Activated CD8-positive, alpha-beta memory T cell treated with anti-CD3 and anti-CD28 coated beads, Interleukin-2, amount 50 U/mL, for 1 hour (primary cell): ENCODE measurements at regions not wholly inside any gene's neighbourhood (a gene's known extent, or its start where the extent isn't known, plus 50 kb on each side); places are given as distances from the start of the nearest gene placed in this dataset.
"Not testable (repeated sequence)": the region's sequence is repeated elsewhere in the genome, so short reads cannot be mapped to it uniquely, and the experiment has no call there.

Source experiments
- DNase-seq: peaks from one replicate; pipeline ENCODE4 v3.0.0-alpha.2; 2020; ENCODE audit errors: extremely low read depth

- DNase-seq: not testable (repeated sequence)
Measured at GRCh38 chr13:52324831-52325230, 81.1 kb downstream of the THSD1 start.

- no peak for DNase-seq
Measured at GRCh38 chr13:52319876-52320275, 86.1 kb downstream of the THSD1 start.

- DNase-seq: not testable (repeated sequence)
Measured at GRCh38 chr13:52309833-52310232, 96.1 kb downstream of the THSD1 start.

GRCh38 chr13:52306336-52306735, 99.6 kb downstream of the THSD1 start:
- DNase-seq: not testable (repeated sequence)

DNA sequence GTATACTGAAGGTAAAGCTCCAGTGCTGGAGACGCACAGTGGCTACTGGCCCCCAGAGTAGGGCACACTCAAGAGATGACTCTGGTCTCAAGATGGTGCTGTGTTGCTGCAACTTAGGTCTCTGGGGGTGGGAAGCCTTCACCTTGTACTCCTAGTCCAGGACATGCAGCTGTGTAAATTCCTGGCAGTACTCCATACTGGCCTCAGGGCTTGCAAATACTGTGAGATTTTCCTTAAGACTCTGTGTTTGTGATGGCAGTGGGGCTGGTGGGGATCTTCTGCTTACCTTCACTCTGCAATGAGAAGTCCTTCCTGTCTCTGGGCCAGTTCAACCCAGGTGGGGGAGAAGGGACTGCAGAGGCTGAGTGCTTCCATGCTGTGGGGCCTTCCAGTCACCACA, 102.9 kb downstream of the THSD1 start:
- DNase-seq: not testable (repeated sequence)

- DNase-seq: not testable (repeated sequence)
Measured at GRCh38 chr13:52302688-52303087, 103.3 kb downstream of the THSD1 start.

GRCh38 chr13:52301810-52302400, 104.1 kb downstream of the THSD1 start:
- DNase-seq: not testable (repeated sequence)

DNA sequence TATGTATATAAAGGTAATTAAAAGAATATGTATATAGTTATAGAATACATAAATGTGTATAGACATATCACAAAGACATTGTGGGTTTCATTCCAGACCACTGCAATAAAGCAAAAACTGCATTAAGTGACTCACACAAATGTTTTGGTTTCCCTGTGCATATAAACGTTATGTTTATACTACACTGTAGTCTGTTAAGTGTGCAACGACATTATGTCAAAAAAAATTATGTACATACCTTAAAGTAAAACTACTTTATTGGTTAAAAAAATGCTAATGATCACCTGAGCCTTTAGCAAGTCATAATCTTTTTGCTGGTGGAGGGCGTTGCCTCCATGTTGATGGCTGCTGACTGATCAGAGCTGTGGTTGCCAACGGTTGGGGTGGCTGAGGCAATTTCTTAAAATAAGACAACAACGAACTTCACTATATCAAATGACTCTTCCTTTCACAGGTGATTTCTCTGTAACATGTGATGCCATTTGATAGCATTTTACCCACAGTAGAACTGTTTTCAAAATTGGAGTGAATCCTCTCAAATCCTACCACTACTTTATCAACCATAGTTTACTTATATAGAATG, 107.8 kb downstream of the THSD1 start:
- DNase-seq: not testable (repeated sequence)

DNA sequence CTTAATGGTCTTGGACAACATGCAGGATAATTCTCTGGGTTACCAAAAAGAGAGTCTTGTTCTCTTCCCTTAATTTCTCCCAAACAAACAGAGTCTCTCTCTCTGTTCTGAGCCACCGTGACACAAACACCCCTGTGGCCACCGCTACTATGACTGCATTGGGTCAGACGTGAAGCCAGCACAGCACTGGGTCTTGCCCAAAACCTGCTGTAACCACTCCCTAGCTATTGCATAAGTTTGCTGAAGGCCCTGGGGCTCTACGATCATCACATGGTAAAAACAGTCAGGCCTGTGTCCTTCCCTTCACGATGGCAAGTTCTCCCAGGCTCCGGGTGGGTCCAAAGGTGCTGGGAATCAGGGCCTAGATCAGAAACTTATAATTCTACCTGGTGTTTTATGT, 117.1 kb downstream of the THSD1 start:
- DNase-seq: not testable (repeated sequence)

- not testable (repeated sequence) for DNase-seq
Measured at GRCh38 chr13:52281387-52281786, 122.0 kb upstream of the NEK3 start.

GRCh38 chr13:52279408-52279807, 120.0 kb upstream of the NEK3 start:
- DNase-seq: not testable (repeated sequence)

DNA sequence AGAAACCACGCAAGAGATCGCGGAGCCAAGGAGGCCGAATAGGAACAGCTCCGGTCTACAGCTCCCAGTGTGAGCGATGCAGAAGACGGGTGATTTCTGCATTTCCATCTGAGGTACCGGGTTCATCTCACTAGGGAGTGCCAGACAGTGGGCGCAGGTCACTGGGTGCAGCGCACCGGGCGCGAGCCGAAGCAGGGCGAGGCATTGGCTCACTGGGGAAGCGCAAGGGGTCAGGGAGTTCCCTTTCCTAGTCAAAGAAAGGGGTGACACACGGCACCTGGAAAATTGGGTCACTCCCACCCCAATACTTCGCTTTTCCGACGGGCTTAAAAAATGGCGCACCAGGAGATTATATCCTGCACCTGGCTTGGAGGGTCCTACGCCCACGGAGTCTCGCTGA, 94.9 kb upstream of the NEK3 start:
- not testable (repeated sequence) for DNase-seq

DNA sequence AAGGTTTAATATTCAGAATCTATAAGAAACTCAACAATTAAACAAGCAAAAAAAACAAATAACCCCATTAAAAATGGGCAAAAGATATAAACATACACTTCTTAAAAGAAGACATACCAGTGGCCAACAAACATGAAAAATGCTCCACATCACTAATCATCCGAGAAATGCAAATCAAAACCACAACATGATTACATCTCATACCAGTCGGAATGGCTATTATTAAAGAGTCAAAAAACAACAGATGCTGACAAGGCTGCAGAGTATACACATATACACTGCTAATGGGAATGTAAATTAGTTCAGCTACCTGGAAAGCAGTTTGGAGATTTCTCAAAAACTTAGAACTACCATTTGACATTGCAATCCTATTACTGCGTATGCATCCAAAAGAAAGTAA, 81.4 kb upstream of the NEK3 start:
- DNase-seq: not testable (repeated sequence)

DNA sequence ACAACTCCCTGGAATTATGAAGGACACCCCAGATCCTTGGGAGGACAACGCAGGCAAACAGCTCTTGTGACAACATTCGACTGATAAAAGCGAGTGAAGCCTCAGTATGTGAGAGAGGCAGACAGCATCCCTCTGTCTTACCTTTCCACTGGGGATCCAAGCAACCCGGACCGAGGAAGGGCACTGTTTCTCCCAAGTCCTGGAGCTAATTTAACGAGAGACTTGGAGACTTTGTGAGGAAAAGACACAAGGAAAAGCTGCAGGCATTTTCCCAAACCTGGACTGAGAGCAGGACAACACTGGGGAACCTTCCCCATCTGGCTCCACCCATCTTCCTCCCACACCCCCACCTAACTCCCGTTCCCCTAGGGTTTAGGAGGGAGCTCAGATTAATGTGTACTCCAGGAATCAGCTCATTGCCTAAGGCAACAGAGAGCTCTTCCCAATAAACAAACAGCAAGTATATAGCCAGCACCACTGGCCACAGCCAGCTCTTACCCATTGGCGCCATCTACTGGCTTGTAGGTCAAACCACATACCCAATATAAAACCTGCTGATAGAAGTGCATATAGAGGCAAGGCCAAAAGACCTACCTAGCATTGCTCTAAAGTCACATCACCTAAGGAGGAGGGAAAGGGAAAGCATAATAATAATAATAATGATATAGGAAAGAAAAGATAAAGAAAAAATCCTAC, 76.7 kb upstream of the NEK3 start:
- DNase-seq: peak; percentile 29

GRCh38 chr13:52234928-52235327, 75.5 kb upstream of the NEK3 start:
- DNase-seq: not testable (repeated sequence)

DNA sequence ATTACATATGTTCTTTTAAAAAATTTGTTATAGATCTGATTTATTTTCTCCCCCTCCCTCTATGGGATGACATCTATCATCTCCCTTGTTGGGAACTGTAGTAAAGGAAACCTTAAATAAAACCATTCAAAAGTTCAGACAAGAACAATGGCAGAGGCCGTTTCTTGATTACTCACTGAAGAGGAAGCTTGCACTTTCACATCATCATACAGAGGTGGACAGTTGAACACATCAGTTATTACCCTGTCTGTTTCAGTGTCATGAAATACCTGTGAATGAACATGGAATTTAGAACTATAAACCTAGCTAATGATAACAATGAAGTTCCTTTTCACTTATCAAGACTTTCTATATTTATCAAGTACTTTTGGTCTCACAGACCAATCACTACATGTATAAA, 63.7 kb upstream of the NEK3 start:
- not testable (repeated sequence) for DNase-seq

GRCh38 chr13:52213920-52214319, 54.5 kb upstream of the NEK3 start:
- not testable (repeated sequence) for DNase-seq

DNA sequence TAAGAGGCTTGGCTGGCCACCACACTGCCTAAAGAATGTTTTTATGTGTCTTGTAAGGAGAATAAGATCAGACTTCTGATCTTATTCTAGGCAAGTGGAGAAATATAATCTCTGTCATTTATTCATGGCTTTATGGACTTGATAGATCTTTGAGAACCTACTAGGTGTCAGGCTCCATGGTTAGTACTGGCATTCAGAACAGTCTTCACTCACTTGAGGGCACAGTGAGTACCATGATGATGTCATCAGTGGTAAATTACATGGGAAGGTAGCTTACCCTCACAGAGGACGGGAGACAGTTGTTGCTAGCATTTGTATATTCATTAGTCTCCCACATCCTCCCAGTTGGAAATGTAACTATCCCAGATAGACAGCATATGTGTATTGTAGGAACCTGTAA, 53.5 kb upstream of the NEK3 start:
- not testable (repeated sequence) for DNase-seq

DNA sequence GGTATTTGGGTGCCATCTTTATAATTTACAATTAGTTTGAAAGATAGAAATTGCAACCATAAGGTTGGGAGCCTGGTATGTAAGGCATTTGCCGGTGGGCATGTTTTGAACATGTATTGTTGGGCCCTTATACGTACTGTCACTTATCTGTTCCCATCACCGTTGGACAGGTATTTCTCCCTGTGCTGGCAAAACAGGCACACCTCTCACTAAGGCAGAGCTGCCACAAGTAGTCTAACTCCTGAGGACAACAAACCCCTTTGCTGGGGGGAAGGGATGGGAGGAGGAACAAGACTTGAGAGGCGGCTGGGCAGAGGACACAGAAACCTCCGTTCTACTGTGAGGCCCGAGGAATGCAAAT, 52.0 kb upstream of the NEK3 start:
- not testable (repeated sequence) for DNase-seq

- not testable (repeated sequence) for DNase-seq
Measured at GRCh38 chr13:52210564-52211415, 51.4 kb upstream of the NEK3 start.
